ENCODE measurements at regions not wholly inside any gene's neighbourhood (a gene's known extent, or its start where the extent isn't known, plus 50 kb on each side); places are given as distances from the start of the nearest gene placed in this dataset.

DNA sequence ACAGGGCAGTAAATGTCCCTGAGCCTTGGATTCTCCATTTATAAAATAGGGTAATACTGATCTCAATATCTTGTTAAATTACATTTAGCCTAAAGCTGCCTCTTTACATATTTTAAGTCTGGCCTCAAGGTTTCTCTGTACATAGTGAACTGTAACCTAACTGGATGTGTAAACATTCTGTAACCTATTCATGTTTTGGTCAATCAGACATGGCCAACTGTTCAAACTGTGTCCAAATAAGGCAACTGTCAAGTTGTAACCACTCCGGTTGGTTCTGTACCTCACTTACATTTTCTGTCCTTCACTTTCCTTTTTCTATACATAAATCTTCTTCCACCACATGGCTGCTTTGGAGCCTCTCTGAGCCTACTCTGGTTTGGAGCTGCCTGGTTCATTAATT lies 107.1 kb upstream of the ITGB1 start:
- TF ChIP-seq, protein P1, sequence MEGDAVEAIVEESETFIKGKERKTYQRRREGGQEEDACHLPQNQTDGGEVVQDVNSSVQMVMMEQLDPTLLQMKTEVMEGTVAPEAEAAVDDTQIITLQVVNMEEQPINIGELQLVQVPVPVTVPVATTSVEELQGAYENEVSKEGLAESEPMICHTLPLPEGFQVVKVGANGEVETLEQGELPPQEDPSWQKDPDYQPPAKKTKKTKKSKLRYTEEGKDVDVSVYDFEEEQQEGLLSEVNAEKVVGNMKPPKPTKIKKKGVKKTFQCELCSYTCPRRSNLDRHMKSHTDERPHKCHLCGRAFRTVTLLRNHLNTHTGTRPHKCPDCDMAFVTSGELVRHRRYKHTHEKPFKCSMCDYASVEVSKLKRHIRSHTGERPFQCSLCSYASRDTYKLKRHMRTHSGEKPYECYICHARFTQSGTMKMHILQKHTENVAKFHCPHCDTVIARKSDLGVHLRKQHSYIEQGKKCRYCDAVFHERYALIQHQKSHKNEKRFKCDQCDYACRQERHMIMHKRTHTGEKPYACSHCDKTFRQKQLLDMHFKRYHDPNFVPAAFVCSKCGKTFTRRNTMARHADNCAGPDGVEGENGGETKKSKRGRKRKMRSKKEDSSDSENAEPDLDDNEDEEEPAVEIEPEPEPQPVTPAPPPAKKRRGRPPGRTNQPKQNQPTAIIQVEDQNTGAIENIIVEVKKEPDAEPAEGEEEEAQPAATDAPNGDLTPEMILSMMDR (IDR thresholded peaks at IDR 0.05), result no peak
- no peak for TF ChIP-seq POLR2A (IDR thresholded peaks at IDR 0.05)

Data from adrenal gland (tissue), 5 donors.